K562 (cell line): ENCODE measurements at regions not wholly inside any gene's neighbourhood (a gene's known extent, or its start where the extent isn't known, plus 50 kb on each side); places are given as distances from the start of the nearest gene placed in this dataset.

Experiments used
- FOSL1 ChIP-seq: fragments of 200-800 bp; sonication (Bioruptor generic); conservative IDR thresholded peaks from 2 replicates; pipeline ENCODE4 v1.6.1; 2016; ENCODE audit warnings: missing genetic modification characterization, missing compliant biosample characterization
- RB1 ChIP-seq: fragments of 450-650 bp; IDR thresholded peaks from 2 replicates; pipeline ENCODE4 v1.6.1; 2017; ENCODE audit warnings: low read depth, mild to moderate bottlenecking
- REST ChIP-seq, 2 experiments: fragments of 450-650 bp; formaldehyde crosslinking in 1 of 2; IDR thresholded peaks; 2 replicates each; pipeline versions ENCODE4 v1.4.0 to v1.6.1; 2014 to 2020; ENCODE audit warnings: mild to moderate bottlenecking in 2 of 2, borderline replicate concordance in 1 of 2, low read depth in 1 of 2
- SAFB2 ChIP-seq: fragments of 200-400 bp; formaldehyde crosslinking; IDR thresholded peaks from 2 replicates; pipeline ENCODE4 v1.6.1; 2018; ENCODE audit warnings: borderline replicate concordance, low read length, low read depth, moderate library complexity; ENCODE audit not compliant: severe bottlenecking
- TEAD2 ChIP-seq: fragments of 450-650 bp; IDR thresholded peaks from 2 replicates; pipeline ENCODE4 v1.6.1; 2016; ENCODE audit warnings: missing genetic modification characterization, control low read depth, missing compliant biosample characterization
- ZBTB49 ChIP-seq: sonication (generic); formaldehyde crosslinking; IDR thresholded peaks from 2 replicates; pipeline ENCODE4 v1.8.0; 2022; ENCODE audit warnings: missing genetic modification reagents, mild to moderate bottlenecking, borderline replicate concordance

GRCh38 chr17:68131456-68131855 lies 95.9 kb downstream of the KPNA2 start:
- no peak for TF ChIP-seq TEAD2 (tag)
- no peak for TF ChIP-seq REST (IDR thresholded peaks at IDR 0.05; ENCODE audit: borderline replicate concordance)
- TF ChIP-seq REST (CRISPR knock-in tag; IDR thresholded peaks at IDR 0.05; ENCODE audit: low read depth): no peak
- no peak for TF ChIP-seq ZBTB49 (CRISPR knock-in tag)
- no peak for TF ChIP-seq SAFB2
- no peak for TF ChIP-seq RB1
- no peak for TF ChIP-seq FOSL1 (tag)
